Panc1 (cell line): ENCODE measurements at regions not wholly inside any gene's neighbourhood (a gene's known extent, or its start where the extent isn't known, plus 50 kb on each side); places are given as distances from the start of the nearest gene placed in this dataset.

Source experiments
- ATAC-seq: fragments of 200-7000 bp; cut with Tn5 transposase; 2 replicates; pipeline ENCODE4 v1.9.1; 2020; ENCODE audit warnings: mild to moderate bottlenecking, moderate library complexity
- BruUV-seq: library from RNA; stranded (reverse); fragments of 400-500 nt; replicated peaks from 2 replicates; lab custom pipeline; 2021; lab: Mats Ljungman, UMichigan
- CTCF ChIA-PET: fragments of 300-600 bp; sonication (Branson Sonifier 250); formaldehyde crosslinking; loops from one replicate; lab custom pipeline; 2022; ENCODE audit warnings: antibody characterized with exemption; lab: Charles Lee
- POLR2A ChIA-PET: fragments of 300-600 bp; sonication (Branson Sonifier 250); formaldehyde crosslinking; loops from one replicate; lab custom pipeline; 2022; ENCODE audit warnings: antibody characterized with exemption; lab: Charles Lee
- DNase-seq: peaks from one replicate; pipeline ENCODE4 v3.0.0-alpha.2; 2010; ENCODE audit warnings: low read depth, low spot score
- H3K27ac ChIP-seq: 2 replicates; pipeline ENCODE4 v1.5.1; 2011; ENCODE audit warnings: mild to moderate bottlenecking, low read length, inconsistent platforms
- H3K27me3 ChIP-seq: fragments of 200-500 bp; sonication (Bioruptor generic); 2 replicates; pipeline ENCODE4 v1.6.0; 2014; ENCODE audit warnings: low read length, inconsistent platforms; ENCODE audit not compliant: control insufficient read depth, insufficient read depth
- H3K36me3 ChIP-seq: fragments of 200-500 bp; sonication (Bioruptor generic); 2 replicates; pipeline ENCODE4 v1.5.1; 2014; ENCODE audit warnings: inconsistent platforms, mild to moderate bottlenecking, low read length, moderate library complexity; ENCODE audit not compliant: control insufficient read depth, insufficient read depth
- H3K4me1 ChIP-seq: 2 replicates; pipeline ENCODE4 v1.5.1; 2011; ENCODE audit warnings: inconsistent platforms, mild to moderate bottlenecking, low read length, moderate library complexity; ENCODE audit not compliant: control insufficient read depth, insufficient read depth
- H3K4me3 ChIP-seq, 2 experiments: 2 replicates each; pipeline ENCODE4 v1.5.1; 2011 to 2012; ENCODE audit warnings: low read depth in 2 of 2, low read length in 2 of 2, mild to moderate bottlenecking in 2 of 2, inconsistent platforms in 1 of 2, moderate library complexity in 1 of 2
- H3K9me3 ChIP-seq: fragments of 200-500 bp; sonication (Bioruptor generic); 2 replicates; pipeline ENCODE4 v1.5.1; 2014; ENCODE audit warnings: low read depth, mild to moderate bottlenecking, inconsistent platforms, low read length, moderate library complexity; ENCODE audit not compliant: control insufficient read depth, insufficient read depth
- CTCF ChIP-seq: fragments of 450-650 bp; IDR thresholded peaks from 2 replicates; pipeline ENCODE4 v1.5.1; 2017; ENCODE audit warnings: mild to moderate bottlenecking
- POLR2AphosphoS5 ChIP-seq: IDR thresholded peaks from 2 replicates; pipeline ENCODE4 v1.6.1; 2012; ENCODE audit warnings: mild to moderate bottlenecking, low read depth, low read length, moderate library complexity
- REST ChIP-seq, 2 experiments: IDR thresholded peaks; 2 replicates each; pipeline ENCODE4 v1.6.1; 2011 to 2012; ENCODE audit warnings: low read depth in 2 of 2, control low read depth in 1 of 2, low read length in 1 of 2, mild to moderate bottlenecking in 1 of 2, moderate library complexity in 1 of 2; ENCODE audit not compliant: insufficient read depth in 1 of 2
- SIN3A ChIP-seq: IDR thresholded peaks from 2 replicates; pipeline ENCODE4 v1.6.1; 2012; ENCODE audit warnings: low read depth, mild to moderate bottlenecking, low read length, moderate library complexity, borderline replicate concordance; ENCODE audit not compliant: insufficient read depth
- TCF7L2 ChIP-seq: IDR thresholded peaks from 2 replicates; pipeline ENCODE4 v1.6.1; 2011; ENCODE audit warnings: mild to moderate bottlenecking, low read depth, low read length, inconsistent platforms
- in situ Hi-C: cut with HindIII; loops from 2 replicates; pipeline ENCODE4 v1.10.0; 2016; ENCODE audit warnings: low sequenced_read_pairs, low pct_unique_long_range_greater_than_20kb
- intact Hi-C: fragments of 100-400 bp; cut with micrococcal nuclease; formaldehyde crosslinking; loops from one replicate; pipeline ENCODE4 v1.10.0; 2022; ENCODE audit not compliant: unreplicated experiment

DNA sequence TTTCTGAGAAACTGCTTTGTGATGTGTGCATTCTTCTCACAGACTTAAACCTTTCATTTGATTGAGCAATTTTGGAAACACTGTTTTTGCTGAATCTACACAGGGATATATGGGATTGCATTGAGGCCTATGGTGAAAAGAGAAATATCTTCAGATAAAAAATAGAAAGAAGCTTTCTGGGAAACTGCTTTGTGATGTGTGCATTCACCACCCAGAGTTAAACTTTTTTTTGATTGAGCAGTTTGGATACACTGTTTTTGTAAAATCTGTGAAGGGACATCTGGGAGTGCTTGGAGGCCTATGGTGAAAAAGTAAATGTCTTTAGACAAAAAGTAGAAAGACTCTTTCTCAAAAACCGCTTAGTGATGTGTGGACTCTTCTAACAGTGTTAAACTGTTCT lies 1683.8 kb downstream of the UQCRFS1 start:
- in situ Hi-C loops (no loop called here), intact Hi-C loops (no loop called here)
- H3K27me3 ChIP-seq = no peaks in the 10 kb centered on the region
- no peaks in the 10 kb centered on the region for H3K9me3 ChIP-seq
- no peak for DNase-seq
- H3K4me1 ChIP-seq = no peaks in the 10 kb centered on the region
- no peaks in the 10 kb centered on the region for H3K36me3 ChIP-seq
- no TSS peak for BruUV-seq
- no peak for TF ChIP-seq SIN3A
- TF ChIP-seq REST (IDR thresholded peaks at IDR 0.05; ENCODE audit: insufficient read depth in 1 of 2, low read depth in 2 of 2, low read length in 1 of 2) = no peak
- no peak for TF ChIP-seq TCF7L2
- TF ChIP-seq POLR2AphosphoS5 = no peak
- no peak for TF ChIP-seq CTCF
- ChIA-PET CTCF (interaction anchor here (0.7 kb wide), 1 partner anchor 16 kb away, joined by 4 read pairs; no protein-coding TSS in a partner anchor), POLR2A (no interaction called here)
- H3K27ac ChIP-seq = no peak overlapping the region
- no peak for ATAC-seq
- H3K4me3 ChIP-seq = no peak overlapping the region

DNA sequence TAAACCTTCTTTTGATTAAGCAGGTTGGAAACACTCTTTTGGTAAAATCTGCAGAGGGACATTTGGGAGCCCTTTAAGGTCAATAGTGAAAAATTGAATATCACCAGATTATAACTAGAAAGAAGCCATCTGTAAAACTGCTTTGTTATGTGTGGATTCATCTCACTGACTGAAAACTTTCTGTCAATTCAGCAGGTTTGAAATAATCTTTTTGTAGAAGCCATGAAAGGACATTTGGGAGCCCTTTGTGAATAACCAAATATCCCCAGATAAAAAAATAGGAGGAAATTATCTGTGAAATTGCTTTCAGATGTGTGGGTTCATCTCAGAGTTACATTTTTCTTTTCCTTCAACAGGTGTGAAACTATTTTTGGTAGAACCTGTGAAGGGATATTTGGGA lies 1690.7 kb downstream of the UQCRFS1 start:
- CTCF ChIA-PET = no interaction called here
- Histone ChIP-seq H3K27ac (no peak overlapping the region), H3K27me3 (no peaks in the 10 kb centered on the region), H3K9me3 (no peaks in the 10 kb centered on the region), H3K4me1 (no peaks in the 10 kb centered on the region), H3K36me3 (no peaks in the 10 kb centered on the region), H3K4me3 (no peak overlapping the region)
- BruUV-seq = no TSS peak
- DNase-seq = no peak
- POLR2A ChIA-PET = no interaction called here
- ATAC-seq = no peak
- TF ChIP-seq POLR2AphosphoS5 = no peak
- no peak for TF ChIP-seq SIN3A
- no peak for TF ChIP-seq CTCF
- no peak for TF ChIP-seq REST (IDR thresholded peaks at IDR 0.05; ENCODE audit: insufficient read depth in 1 of 2, low read depth in 2 of 2, low read length in 1 of 2)
- no peak for TF ChIP-seq TCF7L2
- intact Hi-C loops (no loop called here), in situ Hi-C loops (no loop called here)
